H1 (cell line): ENCODE measurements at regions not wholly inside any gene's neighbourhood (a gene's known extent, or its start where the extent isn't known, plus 50 kb on each side); places are given as distances from the start of the nearest gene placed in this dataset.
A peak's percentile ranks its signal among the peaks of the same experiment; 100 is the strongest.

ENCODE experiments used
- CTCF ChIA-PET: fragments of 300-600 bp; sonication (Branson Sonifier 250); formaldehyde crosslinking; loops from one replicate; lab custom pipeline; 2021; ENCODE audit not compliant: partially characterized antibody; lab: Charles Lee
- POLR2A ChIA-PET: fragments of 300-600 bp; sonication (Branson Sonifier 250); formaldehyde crosslinking; loops from one replicate; lab custom pipeline; 2021; ENCODE audit warnings: inconsistent platforms; ENCODE audit not compliant: partially characterized antibody; lab: Charles Lee
- DNase-seq, 2 experiments: peaks; one replicate each; pipeline versions ENCODE4 v3.0.0 to v3.0.0-alpha.2; 2010 to 2022; ENCODE audit warnings: low spot score in 2 of 2, low read depth in 1 of 2, mixed read lengths in 1 of 2
- FAIRE-seq: peaks from 2 replicates; lab custom pipeline; 2011; peaks lifted over from hg19 to GRCh38; lab: Jason Lieb, UNC
- H2AFZ ChIP-seq: 2 replicates; pipeline ENCODE4 v1.8.1; 2012; ENCODE audit warnings: low read length, inconsistent platforms
- H2AK5ac ChIP-seq: 2 replicates; pipeline ENCODE4 v1.6.1; 2013; ENCODE audit warnings: low read depth, low read length
- H2BK120ac ChIP-seq: replicated peaks from 2 replicates; pipeline ENCODE3; 2013; ENCODE audit warnings: low read depth, low read length, inconsistent platforms
- H2BK12ac ChIP-seq: 2 replicates; pipeline ENCODE4 v1.6.1; 2013; ENCODE audit warnings: low read depth, low read length
- H2BK15ac ChIP-seq: 2 replicates; pipeline ENCODE4 v1.6.1; 2013; ENCODE audit warnings: low read length
- H2BK20ac ChIP-seq: 2 replicates; pipeline ENCODE4 v1.6.1; 2013; ENCODE audit warnings: low read length
- H2BK5ac ChIP-seq: 2 replicates; pipeline ENCODE4 v1.6.1; 2013; ENCODE audit warnings: low read depth, low read length
- H3K14ac ChIP-seq: 2 replicates; pipeline ENCODE4 v1.6.1; 2013; ENCODE audit warnings: inconsistent platforms; ENCODE audit not compliant: insufficient read length
- H3K18ac ChIP-seq: 2 replicates; pipeline ENCODE4 v1.6.1; 2013; ENCODE audit warnings: low read length; ENCODE audit errors: extremely low read depth
- H3K23ac ChIP-seq: 2 replicates; pipeline ENCODE4 v1.6.1; 2013; ENCODE audit warnings: inconsistent platforms; ENCODE audit not compliant: insufficient read length
- H3K23me2 ChIP-seq: 2 replicates; pipeline ENCODE4 v1.6.1; 2013; ENCODE audit warnings: low read depth, low read length
- H3K27ac ChIP-seq: 2 replicates; pipeline ENCODE4 v1.6.1; 2011; ENCODE audit warnings: low read depth, low read length, inconsistent platforms
- H3K27me3 ChIP-seq, 4 experiments: replicated peaks in 1 of 4; 1 replicate in 1 of 4; 2 replicates in 3 of 4; pipeline versions ENCODE4 v1.6.1 to v1.8.1; 2011 to 2013; ENCODE audit warnings: low read length in 3 of 4, mild to moderate bottlenecking in 3 of 4, inconsistent platforms in 2 of 4, mixed read lengths in 2 of 4, moderate library complexity in 1 of 4; ENCODE audit not compliant: control insufficient read depth in 3 of 4, insufficient read depth in 3 of 4; ENCODE audit errors: extremely low read depth in 1 of 4
- H3K36me3 ChIP-seq, 4 experiments: 2 replicates each; pipeline versions ENCODE4 v1.6.1 to v1.8.1; 2011 to 2013; ENCODE audit warnings: mild to moderate bottlenecking in 4 of 4, low read length in 3 of 4, moderate library complexity in 2 of 4, control low read depth in 1 of 4, inconsistent platforms in 1 of 4; ENCODE audit not compliant: insufficient read depth in 4 of 4, control insufficient read depth in 2 of 4
- H3K4ac ChIP-seq: replicated peaks from 2 replicates; pipeline ENCODE3; 2013; ENCODE audit warnings: low read length, low read depth, mixed read lengths, inconsistent platforms; ENCODE audit not compliant: insufficient read length
- H3K4me1 ChIP-seq, 4 experiments: replicated peaks in 1 of 4; 1 replicate in 1 of 4; 2 replicates in 3 of 4; pipeline versions ENCODE4 v1.6.1 to v1.8.1; 2011 to 2013; ENCODE audit warnings: low read length in 3 of 4, inconsistent platforms in 2 of 4, mixed read lengths in 1 of 4; ENCODE audit not compliant: insufficient read depth in 4 of 4, control insufficient read depth in 3 of 4
- H3K4me2 ChIP-seq, 2 experiments: 2 replicates each; pipeline versions ENCODE4 v1.6.1 to v1.8.1; 2011 to 2013; ENCODE audit warnings: low read depth in 2 of 2, low read length in 2 of 2, control low read depth in 1 of 2, inconsistent platforms in 1 of 2, mild to moderate bottlenecking in 1 of 2; ENCODE audit not compliant: insufficient read depth in 1 of 2
- H3K4me3 ChIP-seq, 4 experiments: fragments of 200-600, 300-600 bp in 1 of 4; sonication (generic), shearing (Covaris generic), sonication (Bioruptor Twin) in 1 of 4; 2 replicates each; pipeline versions ENCODE4 v1.5.1 to v1.8.1; 2011 to 2016; ENCODE audit warnings: low read length in 4 of 4, low read depth in 3 of 4, control low read depth in 2 of 4, inconsistent platforms in 2 of 4, mild to moderate bottlenecking in 2 of 4, mixed read lengths in 1 of 4, moderate library complexity in 1 of 4; ENCODE audit not compliant: insufficient read depth in 2 of 4; ENCODE audit errors: extremely low read depth in 1 of 4
- H3K56ac ChIP-seq: replicated peaks from 2 replicates; pipeline ENCODE3; 2013; ENCODE audit warnings: low read depth, mild to moderate bottlenecking, mixed read lengths, low read length, inconsistent platforms; ENCODE audit not compliant: insufficient read length
- H3K79me1 ChIP-seq: 2 replicates; pipeline ENCODE4 v1.6.1; 2013; ENCODE audit warnings: low read depth, low read length, control low read depth
- H3K79me2 ChIP-seq, 2 experiments: 2 replicates each; pipeline versions ENCODE4 v1.6.1 to v1.8.1; 2012 to 2013; ENCODE audit warnings: low read length in 2 of 2, mild to moderate bottlenecking in 2 of 2, inconsistent platforms in 1 of 2; ENCODE audit not compliant: insufficient read depth in 2 of 2, control insufficient read depth in 1 of 2
- H3K9ac ChIP-seq, 4 experiments: replicated peaks in 1 of 4; 1 replicate in 1 of 4; 2 replicates in 3 of 4; pipeline versions ENCODE4 v1.6.1 to v1.8.1; 2011 to 2013; ENCODE audit warnings: low read depth in 3 of 4, low read length in 3 of 4, control low read depth in 2 of 4, mild to moderate bottlenecking in 2 of 4, moderate library complexity in 2 of 4, inconsistent platforms in 1 of 4; ENCODE audit errors: extremely low read depth in 1 of 4
- H3K9me3 ChIP-seq, 2 experiments: 2 replicates each; pipeline versions ENCODE4 v1.6.1 to v1.8.1; 2012 to 2013; ENCODE audit warnings: mild to moderate bottlenecking in 2 of 2, moderate library complexity in 2 of 2, control low read depth in 1 of 2, inconsistent platforms in 1 of 2, low read depth in 1 of 2, low read length in 1 of 2, mixed read lengths in 1 of 2; ENCODE audit not compliant: insufficient read depth in 2 of 2
- H4K20me1 ChIP-seq, 2 experiments: replicated peaks in 1 of 2; 2 replicates each; pipeline versions ENCODE3 to v1.8.1; 2011 to 2013; ENCODE audit warnings: inconsistent platforms in 2 of 2, low read length in 2 of 2, mild to moderate bottlenecking in 1 of 2; ENCODE audit not compliant: insufficient read depth in 2 of 2, control insufficient read depth in 1 of 2
- H4K5ac ChIP-seq: 2 replicates; pipeline ENCODE4 v1.6.1; 2013; ENCODE audit warnings: low read length, low read depth, mixed read lengths, inconsistent platforms; ENCODE audit not compliant: insufficient read length
- H4K8ac ChIP-seq: 2 replicates; pipeline ENCODE4 v1.8.0; 2013; ENCODE audit warnings: mild to moderate bottlenecking, moderate library complexity, low read length, inconsistent platforms; ENCODE audit not compliant: insufficient read depth; ENCODE audit errors: extremely low read depth
- H4K91ac ChIP-seq: replicated peaks from 2 replicates; pipeline ENCODE3; 2013; ENCODE audit warnings: low read length, mixed read lengths, inconsistent platforms; ENCODE audit not compliant: insufficient read length
- MAFK ChIP-seq: IDR thresholded peaks from 2 replicates; pipeline ENCODE4 v1.6.1; 2012; ENCODE audit warnings: low read depth, mild to moderate bottlenecking, improper control_type of control experiment, low read length
- RAD21 ChIP-seq, 2 experiments: IDR thresholded peaks in 1 of 2; conservative IDR thresholded peaks in 1 of 2; 2 replicates each; pipeline ENCODE4 v1.6.1; 2011; ENCODE audit warnings: low read depth in 2 of 2, low read length in 2 of 2, improper control_type of control experiment in 1 of 2, inconsistent platforms in 1 of 2, mild to moderate bottlenecking in 1 of 2, moderate library complexity in 1 of 2
- RNF2 ChIP-seq: fragments of 200-900, 300-1000 bp; sonication (generic); IDR thresholded peaks from 2 replicates; pipeline ENCODE4 v1.7.1; 2016; ENCODE audit warnings: borderline replicate concordance, low read depth, mild to moderate bottlenecking, antibody characterized with exemption, low read length; ENCODE audit not compliant: poor library complexity, severe bottlenecking; ENCODE audit errors: missing control alignments
- WGBS, 2 experiments: shearing (Covaris generic) in 1 of 2; methylation state at CpG; one replicate each; pipeline versions ENCODE4 v1.1.6 to v1.1.7; 2013 to 2015; ENCODE audit warnings: low lambda C conversion rate in 2 of 2, mixed read lengths in 2 of 2, inconsistent platforms in 1 of 2, low coverage in 1 of 2, missing lambda C conversion rate in 1 of 2; ENCODE audit not compliant: insufficient replicate concordance in 2 of 2, insufficient coverage in 1 of 2, insufficient read length in 1 of 2; ENCODE audit errors: extremely low coverage in 1 of 2, missing lambda C conversion rate in 1 of 2; 5-methylcytosine and 5-hydroxymethylcytosine counted together

DNA sequence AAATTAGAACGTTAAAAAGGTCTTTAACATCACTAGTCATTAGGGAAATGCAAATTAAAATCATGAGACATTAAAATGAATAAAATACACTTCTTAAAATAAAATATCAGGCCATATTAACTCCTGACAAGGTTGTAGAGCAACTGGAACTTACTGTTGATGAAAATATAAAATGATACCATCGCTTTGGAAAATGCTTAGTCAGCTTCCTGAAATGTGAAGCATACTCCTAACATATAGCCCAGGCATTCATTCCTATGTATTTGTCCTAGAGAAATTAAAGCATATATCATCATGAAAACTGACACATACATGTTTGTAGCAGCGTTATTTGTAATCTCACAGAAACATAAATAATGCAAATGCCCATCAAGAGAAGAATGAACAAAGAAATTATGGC lies 211.5 kb upstream of the CHRM3 start:
- Histone ChIP-seq H3K18ac (no peak overlapping the region), H4K20me1 (no peaks in the 10 kb centered on the region), H2BK120ac (no peak overlapping the region), H3K79me2 (no peaks in the 10 kb centered on the region), H2AFZ (no peak overlapping the region), H3K23me2 (0 out of 2 replicates have a peak, but pooled peaks cover 1% of the 10 kb centered on the region), H3K23ac (no peak overlapping the region), H3K4me1 (no peaks in the 10 kb centered on the region), H3K36me3 (no peaks in the 10 kb centered on the region), H3K27ac (no peak overlapping the region), H2BK20ac (no peak overlapping the region), H2AK5ac (no peak overlapping the region), H4K5ac (no peak overlapping the region), H2BK12ac (no peak overlapping the region), H3K79me1 (no peaks in the 10 kb centered on the region), H3K9ac (no peak overlapping the region), H3K4me2 (no peak overlapping the region), H3K56ac (no peak overlapping the region), H4K91ac (no peak overlapping the region), H3K27me3 (no peaks in the 10 kb centered on the region), H4K8ac (no peak overlapping the region), H2BK5ac (no peak overlapping the region), H3K9me3 (no peaks in the 10 kb centered on the region; a peak in 1 of 4 replicates), H3K14ac (no peak overlapping the region), H3K4ac (no peak overlapping the region), H2BK15ac (no peak overlapping the region), H3K4me3 (no peak overlapping the region)
- ChIA-PET POLR2A (no interaction called here), CTCF (no interaction called here)
- DNase-seq (no peak), FAIRE-seq (no peak)
- TF ChIP-seq RNF2 (no peak), MAFK (peak; percentile 56; the same call in 1 of the 2 replicates), RAD21 (IDR thresholded peaks at IDR 0.05 in 1 of 2, conservative IDR thresholded peaks at IDR 0.05 in 1 of 2; ENCODE audit: low read depth in 2 of 2, low read length in 2 of 2) (no peak)
- 92% methylated on average over 3 of the region's 3 CpGs; no CpG with 5 or more reads in 1 of the 2 experiments for WGBS, 2 experiments
